Smooth muscle cell (in vitro differentiated cells): ENCODE measurements at regions not wholly inside any gene's neighbourhood (a gene's known extent, or its start where the extent isn't known, plus 50 kb on each side); places are given as distances from the start of the nearest gene placed in this dataset.

Experiments
- DNase-seq: peaks from one replicate; lab custom pipeline; 2025; ENCODE audit not compliant: unreplicated experiment; lab: John Stamatoyannopoulos, UW
- H2AFZ ChIP-seq: fragments of 200-600 bp; sonication (generic); 2 replicates; pipeline ENCODE4 v1.6.0; 2016; ENCODE audit warnings: antibody characterized with exemption, low read depth, mild to moderate bottlenecking
- H3F3A ChIP-seq: fragments of 200-600 bp; sonication (generic); 2 replicates; pipeline ENCODE4 v1.6.0; 2017; ENCODE audit warnings: antibody characterized with exemption, low read depth
- H3K27ac ChIP-seq: fragments of 200-600 bp; sonication (generic); 2 replicates; pipeline ENCODE4 v1.5.1; 2016; ENCODE audit warnings: low read depth, mild to moderate bottlenecking
- H3K27me3 ChIP-seq: fragments of 200-600 bp; sonication (generic); 2 replicates; pipeline ENCODE4 v1.6.1; 2016; ENCODE audit warnings: low read depth, mild to moderate bottlenecking
- H3K36me3 ChIP-seq: fragments of 200-600 bp; sonication (generic); 2 replicates; pipeline ENCODE4 v1.5.1; 2016; ENCODE audit warnings: low read depth
- H3K4me1 ChIP-seq: fragments of 200-600 bp; sonication (generic); 2 replicates; pipeline ENCODE4 v1.5.1; 2016; ENCODE audit warnings: low read depth
- H3K4me2 ChIP-seq: fragments of 200-600 bp; sonication (generic); 2 replicates; pipeline ENCODE4 v1.6.0; 2016; ENCODE audit warnings: mild to moderate bottlenecking
- H3K4me3 ChIP-seq: fragments of 200-600 bp; sonication (generic); 2 replicates; pipeline ENCODE4 v1.5.1; 2016; ENCODE audit warnings: mild to moderate bottlenecking
- H3K79me2 ChIP-seq: fragments of 200-600 bp; sonication (generic); 2 replicates; pipeline ENCODE4 v1.6.0; 2016; ENCODE audit warnings: low read depth, mild to moderate bottlenecking
- H3K9ac ChIP-seq: fragments of 200-600 bp; sonication (generic); 2 replicates; pipeline ENCODE4 v1.6.0; 2016; ENCODE audit warnings: low read depth
- H3K9me3 ChIP-seq: fragments of 200-600 bp; sonication (generic); replicated peaks from 2 replicates; pipeline ENCODE4 v1.5.1; 2016; ENCODE audit warnings: low read depth
- H4K20me1 ChIP-seq: fragments of 200-600 bp; sonication (generic); 2 replicates; pipeline ENCODE4 v1.6.0; 2016; ENCODE audit warnings: low read depth
- CTCF ChIP-seq: fragments of 200-600 bp; sonication (generic); IDR thresholded peaks from 2 replicates; pipeline ENCODE4 v1.5.1; 2017; ENCODE audit warnings: borderline replicate concordance, mild to moderate bottlenecking, antibody characterized with exemption; ENCODE audit not compliant: insufficient read depth, poor library complexity, severe bottlenecking
- WGBS: methylation state at CpG from one replicate; pipeline ENCODE4 v1.1.7; 2016; ENCODE audit warnings: low lambda C conversion rate; 5-methylcytosine and 5-hydroxymethylcytosine counted together

- H3K27me3 ChIP-seq = no peaks in the 10 kb centered on the region
- H3F3A ChIP-seq = no peaks in the 10 kb centered on the region
- no peaks in the 10 kb centered on the region for H3K4me1 ChIP-seq
- H3K9ac ChIP-seq = no peak overlapping the region
- H2AFZ ChIP-seq = no peak overlapping the region
- H3K9me3 ChIP-seq = no peaks in the 10 kb centered on the region
- H3K79me2 ChIP-seq = no peaks in the 10 kb centered on the region
- no peak overlapping the region for H3K27ac ChIP-seq
- no peaks in the 10 kb centered on the region for H4K20me1 ChIP-seq
- no peak overlapping the region for H3K4me3 ChIP-seq
- H3K4me2 ChIP-seq = no peak overlapping the region
- DNase-seq = no peak
- no peak for TF ChIP-seq CTCF
- H3K36me3 ChIP-seq = no peaks in the 10 kb centered on the region
- 87% methylated on average over 2 of the region's 2 CpGs for WGBS
These were observed 558.8 kb upstream of the FBXO33 start for GRCh38 chr14:39991041-39991440.

- 8% methylated on average over 2 of the region's 2 CpGs for WGBS
- DNase-seq = no peak
These were observed 556.7 kb upstream of the FBXO33 start for GRCh38 chr14:39988939-39989338.

GRCh38 chr14:39984323-39984722 lies 552.1 kb upstream of the FBXO33 start:
- TF ChIP-seq CTCF = no peak
- Histone ChIP-seq H3K4me2 (no peak overlapping the region), H3K9ac (no peak overlapping the region), H3K27me3 (no peaks in the 10 kb centered on the region), H3K79me2 (no peaks in the 10 kb centered on the region), H3F3A (no peaks in the 10 kb centered on the region), H3K4me1 (no peaks in the 10 kb centered on the region), H2AFZ (no peak overlapping the region), H4K20me1 (no peaks in the 10 kb centered on the region), H3K27ac (no peak overlapping the region), H3K36me3 (no peaks in the 10 kb centered on the region), H3K9me3 (no peaks in the 10 kb centered on the region), H3K4me3 (no peak overlapping the region)
- WGBS = 73% methylated on average over 2 of the region's 2 CpGs
- no peak for DNase-seq

More at GRCh38 chr14:39988939-39989338, 556.7 kb upstream of the FBXO33 start:
- Histone ChIP-seq H3K4me2 (no peak overlapping the region), H4K20me1 (no peaks in the 10 kb centered on the region), H3F3A (no peaks in the 10 kb centered on the region), H3K4me3 (no peak overlapping the region), H3K27me3 (no peaks in the 10 kb centered on the region), H3K4me1 (no peaks in the 10 kb centered on the region), H3K9ac (no peak overlapping the region), H2AFZ (no peak overlapping the region), H3K9me3 (no peaks in the 10 kb centered on the region), H3K36me3 (no peaks in the 10 kb centered on the region), H3K27ac (no peak overlapping the region), H3K79me2 (no peaks in the 10 kb centered on the region)
- peak; percentile 66 for TF ChIP-seq CTCF

GRCh38 chr14:39977198-39977597 lies 545.0 kb upstream of the FBXO33 start:
- WGBS = 78% methylated on average over 3 of the region's 3 CpGs
- TF ChIP-seq CTCF = no peak
- Histone ChIP-seq H3K79me2 (no peaks in the 10 kb centered on the region), H3K9ac (no peak overlapping the region), H3F3A (no peaks in the 10 kb centered on the region), H3K27me3 (no peaks in the 10 kb centered on the region), H3K36me3 (no peaks in the 10 kb centered on the region), H3K27ac (no peak overlapping the region), H3K4me2 (no peak overlapping the region), H3K4me1 (no peaks in the 10 kb centered on the region), H4K20me1 (no peaks in the 10 kb centered on the region), H2AFZ (no peak overlapping the region), H3K9me3 (no peaks in the 10 kb centered on the region), H3K4me3 (no peak overlapping the region)
- no peak for DNase-seq
